Caco-2 (cell line): ENCODE measurements at regions not wholly inside any gene's neighbourhood (a gene's known extent, or its start where the extent isn't known, plus 50 kb on each side); places are given as distances from the start of the nearest gene placed in this dataset.

Source experiments
- BruUV-seq: library from RNA; stranded (reverse); fragments of 400-500 nt; replicated peaks from 2 replicates; lab custom pipeline; 2021; lab: Mats Ljungman, UMichigan
- CTCF ChIA-PET: fragments of 300-600 bp; sonication (Branson Sonifier 250); formaldehyde crosslinking; loops from one replicate; lab custom pipeline; 2022; ENCODE audit warnings: antibody characterized with exemption; lab: Charles Lee
- POLR2A ChIA-PET: fragments of 300-600 bp; sonication (Branson Sonifier 250); formaldehyde crosslinking; loops from one replicate; lab custom pipeline; 2022; ENCODE audit warnings: antibody characterized with exemption; lab: Charles Lee
- DNase-seq, 2 experiments: peaks; one replicate each; pipeline versions ENCODE4 v3.0.0 to v3.0.0-alpha.2; 2020 to 2022
- H3K27me3 ChIP-seq: replicated peaks from 2 replicates; pipeline ENCODE4 v1.6.0; 2011; ENCODE audit warnings: low read length; ENCODE audit not compliant: control insufficient read depth, insufficient read depth
- H3K36me3 ChIP-seq: 2 replicates; pipeline ENCODE4 v1.5.1; 2011; ENCODE audit warnings: low read length; ENCODE audit not compliant: control insufficient read depth, insufficient read depth
- H3K4me1 ChIP-seq: fragments of 250-450 bp; sonication (Bioruptor Pico); 2 replicates; pipeline ENCODE4 v1.5.1; 2020; ENCODE audit warnings: mild to moderate bottlenecking
- H3K4me3 ChIP-seq: 2 replicates; pipeline ENCODE4 v1.5.1; 2011; ENCODE audit warnings: low read depth, mild to moderate bottlenecking, control low read depth, low read length
- H3K9me3 ChIP-seq: fragments of 250-450 bp; sonication (Bioruptor Pico); 2 replicates; pipeline ENCODE4 v1.5.1; 2020; ENCODE audit warnings: mild to moderate bottlenecking, moderate library complexity
- H3K27ac Mint-ChIP-seq: one replicate; pipeline ENCODE4 v1.8.0; 2022; ENCODE audit warnings: mixed read lengths; ENCODE audit not compliant: unreplicated experiment
- H3K27me3 Mint-ChIP-seq: one replicate; pipeline ENCODE4 v1.8.0; 2022; ENCODE audit warnings: mixed read lengths; ENCODE audit not compliant: insufficient read depth, unreplicated experiment
- H3K36me3 Mint-ChIP-seq: one replicate; pipeline ENCODE4 v1.8.0; 2022; ENCODE audit warnings: mild to moderate bottlenecking, mixed read lengths; ENCODE audit not compliant: insufficient read depth, unreplicated experiment
- H3K4me1 Mint-ChIP-seq: one replicate; pipeline ENCODE4 v1.8.0; 2022; ENCODE audit warnings: low read depth, mixed read lengths; ENCODE audit not compliant: unreplicated experiment
- H3K4me3 Mint-ChIP-seq: one replicate; pipeline ENCODE4 v1.8.0; 2022; ENCODE audit warnings: mild to moderate bottlenecking, moderate library complexity, mixed read lengths; ENCODE audit not compliant: unreplicated experiment
- H3K9me3 Mint-ChIP-seq: one replicate; pipeline ENCODE4 v1.8.0; 2022; ENCODE audit warnings: mixed read lengths; ENCODE audit not compliant: unreplicated experiment
- intact Hi-C: fragments of 100-400 bp; cut with micrococcal nuclease; formaldehyde crosslinking; loops from one replicate; pipeline ENCODE4 v1.10.0; 2022; ENCODE audit not compliant: unreplicated experiment
- TF ChIP-seq, protein P1 (sequence below), 2 experiments: fragments of 200-600 bp in 1 of 2; IDR thresholded peaks; 1 replicate in 1 of 2; 2 replicates in 1 of 2; pipeline versions ENCODE4 v1.5.1 to v1.8.0; 2011 to 2022; ENCODE audit warnings: antibody characterized with exemption in 1 of 2, control low read depth in 1 of 2, inconsistent platforms in 1 of 2, low read depth in 1 of 2, low read length in 1 of 2, mild to moderate bottlenecking in 1 of 2, moderate library complexity in 1 of 2; ENCODE audit not compliant: insufficient read depth in 1 of 2, severe bottlenecking in 1 of 2, unreplicated experiment in 1 of 2

DNA sequence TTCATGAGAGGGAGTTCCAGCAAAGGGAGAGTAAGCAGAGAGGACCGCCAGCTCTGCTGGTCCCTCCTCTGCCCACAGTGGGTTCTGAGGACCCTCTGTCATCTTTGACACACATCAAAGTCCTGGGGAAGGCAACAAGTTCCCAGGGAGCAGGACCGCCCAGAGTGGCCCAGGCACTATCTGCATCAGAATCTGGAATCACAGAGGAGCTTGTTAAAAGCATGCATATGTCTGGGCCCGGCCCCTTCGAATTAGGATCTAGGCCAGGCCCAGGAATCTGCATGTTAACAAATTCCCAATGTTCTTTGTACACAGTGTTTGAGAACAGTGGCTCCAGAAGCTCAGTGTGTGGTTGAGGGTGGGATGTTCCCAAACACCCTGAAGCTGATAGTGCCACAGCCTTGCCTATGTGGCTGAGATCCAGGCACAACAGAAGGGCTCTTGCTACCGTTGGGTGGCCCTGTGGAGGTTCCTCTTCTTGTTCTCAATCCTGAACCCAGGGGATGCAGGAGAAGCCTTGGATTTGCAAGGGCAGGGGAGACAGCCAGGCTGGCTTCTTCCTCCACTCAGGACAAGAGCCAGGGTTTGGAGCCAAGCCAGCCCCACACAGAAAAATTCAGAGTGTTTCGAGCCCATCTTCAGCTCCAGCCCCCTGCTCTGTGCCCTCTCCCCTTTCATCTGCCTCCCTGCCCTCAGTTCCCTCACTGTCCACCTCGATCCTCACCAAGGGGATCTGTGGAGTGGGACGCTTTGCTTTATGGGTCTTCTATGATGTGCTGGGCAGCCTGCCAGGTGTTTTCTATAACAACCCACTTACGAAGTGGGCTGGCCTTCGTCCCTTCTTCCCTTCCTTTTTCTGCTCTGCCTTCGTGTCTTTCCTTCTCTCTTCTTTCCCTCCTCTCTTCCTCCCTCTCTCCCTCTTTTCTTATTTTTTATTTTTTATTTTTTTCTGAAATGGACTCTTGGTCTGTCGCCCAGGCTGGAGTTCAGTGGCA lies 129.0 kb upstream of the TMPRSS2 start:
- H3K36me3 ChIP-seq, result no peaks in the 10 kb centered on the region
- DNase-seq, result no peak
- Mint-ChIP-seq H3K27ac (no peak overlapping the region), H3K9me3 (peaks cover 36% of the 10 kb centered on the region), H3K4me1 (peaks cover 24% of the 10 kb centered on the region), H3K36me3 (peaks cover 6% of the 10 kb centered on the region), H3K27me3 (no peaks in the 10 kb centered on the region), H3K4me3 (no peak overlapping the region)
- H3K4me3 ChIP-seq, result no peak overlapping the region
- peaks cover 4% of the 10 kb centered on the region; the same call in 1 of the 2 replicates for H3K9me3 ChIP-seq
- intact Hi-C loops, result no loop called here
- CTCF ChIA-PET, result no interaction called here
- POLR2A ChIA-PET, result no interaction called here
- BruUV-seq, result no TSS peak
- TF ChIP-seq, protein P1, sequence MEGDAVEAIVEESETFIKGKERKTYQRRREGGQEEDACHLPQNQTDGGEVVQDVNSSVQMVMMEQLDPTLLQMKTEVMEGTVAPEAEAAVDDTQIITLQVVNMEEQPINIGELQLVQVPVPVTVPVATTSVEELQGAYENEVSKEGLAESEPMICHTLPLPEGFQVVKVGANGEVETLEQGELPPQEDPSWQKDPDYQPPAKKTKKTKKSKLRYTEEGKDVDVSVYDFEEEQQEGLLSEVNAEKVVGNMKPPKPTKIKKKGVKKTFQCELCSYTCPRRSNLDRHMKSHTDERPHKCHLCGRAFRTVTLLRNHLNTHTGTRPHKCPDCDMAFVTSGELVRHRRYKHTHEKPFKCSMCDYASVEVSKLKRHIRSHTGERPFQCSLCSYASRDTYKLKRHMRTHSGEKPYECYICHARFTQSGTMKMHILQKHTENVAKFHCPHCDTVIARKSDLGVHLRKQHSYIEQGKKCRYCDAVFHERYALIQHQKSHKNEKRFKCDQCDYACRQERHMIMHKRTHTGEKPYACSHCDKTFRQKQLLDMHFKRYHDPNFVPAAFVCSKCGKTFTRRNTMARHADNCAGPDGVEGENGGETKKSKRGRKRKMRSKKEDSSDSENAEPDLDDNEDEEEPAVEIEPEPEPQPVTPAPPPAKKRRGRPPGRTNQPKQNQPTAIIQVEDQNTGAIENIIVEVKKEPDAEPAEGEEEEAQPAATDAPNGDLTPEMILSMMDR (IDR thresholded peaks at IDR 0.05; ENCODE audit: insufficient read depth in 1 of 2, low read depth in 1 of 2, low read length in 1 of 2, severe bottlenecking in 1 of 2, unreplicated experiment in 1 of 2), result no peak
- H3K4me1 ChIP-seq, result peaks cover 46% of the 10 kb centered on the region
- no peaks in the 10 kb centered on the region; the same call in 1 of the 2 replicates for H3K27me3 ChIP-seq

DNA sequence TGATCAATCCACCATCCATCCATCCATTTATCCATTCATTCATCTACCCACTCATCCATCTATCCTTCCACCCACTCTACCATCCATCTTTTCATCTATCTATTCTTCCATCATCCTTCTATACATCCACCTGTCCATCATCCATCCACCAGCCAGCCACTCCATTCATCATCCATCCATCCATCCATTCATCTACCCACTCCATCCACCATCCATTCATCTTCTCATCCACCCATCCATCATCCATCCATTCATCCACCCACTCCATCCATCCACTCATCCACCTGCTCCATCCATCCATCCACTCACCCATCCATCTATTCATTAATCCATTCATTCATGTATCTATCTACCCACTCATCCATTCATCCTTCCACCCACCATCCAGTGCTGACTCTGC lies 127.9 kb upstream of the TMPRSS2 start:
- H3K4me1 ChIP-seq, result peaks cover 36% of the 10 kb centered on the region
- H3K4me3 ChIP-seq, result no peak overlapping the region
- H3K27me3 ChIP-seq, result no peaks in the 10 kb centered on the region; the same call in 1 of the 2 replicates
- intact Hi-C loops, result loop anchor here (2.0 kb wide), 1 partner anchor 43 kb away; no protein-coding TSS in a partner anchor
- TF ChIP-seq, protein P1 (IDR thresholded peaks at IDR 0.05; ENCODE audit: insufficient read depth in 1 of 2, low read depth in 1 of 2, low read length in 1 of 2, severe bottlenecking in 1 of 2, unreplicated experiment in 1 of 2), result no peak
- no peak for DNase-seq
- Mint-ChIP-seq H3K36me3 (peaks cover 6% of the 10 kb centered on the region), H3K4me1 (peaks cover 24% of the 10 kb centered on the region), H3K9me3 (peaks cover 36% of the 10 kb centered on the region), H3K4me3 (no peak overlapping the region), H3K27ac (peak overlapping the region; percentile 8), H3K27me3 (no peaks in the 10 kb centered on the region)
- POLR2A ChIA-PET, result no interaction called here
- CTCF ChIA-PET, result no interaction called here
- H3K36me3 ChIP-seq, result no peaks in the 10 kb centered on the region
- no TSS peak for BruUV-seq
- peaks cover 4% of the 10 kb centered on the region; the same call in 1 of the 2 replicates for H3K9me3 ChIP-seq

DNA sequence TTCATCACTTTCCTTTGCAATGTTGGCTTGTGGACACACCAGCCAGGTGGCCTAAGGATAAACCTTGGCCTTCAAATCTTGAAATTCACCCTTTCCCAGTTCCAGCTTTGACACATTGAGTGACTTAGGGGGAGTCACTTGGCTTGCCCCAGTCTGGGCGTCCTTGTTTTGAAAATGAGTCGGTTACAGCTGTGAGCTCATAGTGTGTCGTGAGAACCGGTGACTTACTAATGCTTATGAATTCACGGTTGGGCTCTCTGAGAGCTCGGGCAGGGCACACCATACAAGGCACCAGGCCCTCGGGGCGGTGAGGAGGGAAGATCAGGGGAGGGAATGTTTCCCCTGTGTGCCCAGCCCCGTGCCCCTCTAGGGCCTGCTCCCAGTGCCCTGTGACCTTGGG lies 126.9 kb upstream of the TMPRSS2 start:
- BruUV-seq, result no TSS peak
- Mint-ChIP-seq H3K4me3 (no peak overlapping the region), H3K27me3 (no peaks in the 10 kb centered on the region), H3K27ac (peak overlapping the region; percentile 36), H3K36me3 (peaks cover 6% of the 10 kb centered on the region), H3K9me3 (peaks cover 36% of the 10 kb centered on the region), H3K4me1 (peaks cover 24% of the 10 kb centered on the region)
- Histone ChIP-seq H3K27me3 (no peaks in the 10 kb centered on the region; the same call in 1 of the 2 replicates), H3K9me3 (peaks cover 4% of the 10 kb centered on the region; the same call in 1 of the 2 replicates), H3K4me1 (peaks cover 30% of the 10 kb centered on the region), H3K36me3 (no peaks in the 10 kb centered on the region), H3K4me3 (no peak overlapping the region)
- TF ChIP-seq, protein P1 (IDR thresholded peaks at IDR 0.05; ENCODE audit: insufficient read depth in 1 of 2, low read depth in 1 of 2, low read length in 1 of 2, severe bottlenecking in 1 of 2, unreplicated experiment in 1 of 2), result no peak
- peak in 1 of 2 experiments; percentile 26 for DNase-seq
- ChIA-PET POLR2A (no interaction called here), CTCF (interaction anchor here (0.6 to 2.1 kb wide), 4 partner anchors 22 to 134 kb away, joined by 3 to 10 read pairs (median 5); no protein-coding TSS in a partner anchor)
- intact Hi-C loops, result loop anchor here (1.0 to 2.0 kb wide), 2 partner anchors 22 to 44 kb away; no protein-coding TSS in a partner anchor
